Right lobe of liver (tissue), 6 donors: ENCODE measurements at regions not wholly inside any gene's neighbourhood (a gene's known extent, or its start where the extent isn't known, plus 50 kb on each side); places are given as distances from the start of the nearest gene placed in this dataset.

Experiments
- ATAC-seq, 4 donors: fragments of 200-7000 bp; cut with Tn5 transposase; one replicate each; pipeline ENCODE4 v1.9.1; 2020; ENCODE audit warnings: mild to moderate bottlenecking in 4 of 4, moderate library complexity in 4 of 4
- DNase-seq, 3 donors: peaks; one replicate each; pipeline ENCODE4 v3.0.0-alpha.2; 2020
- H3K27ac ChIP-seq, 3 donors: fragments of 200-600 bp; one replicate each; pipeline ENCODE4 v1.8.0; 2022
- H3K27me3 ChIP-seq, 2 donors: fragments of 200-600 bp; one replicate each; pipeline ENCODE4 v1.8.0; 2022
- H3K36me3 ChIP-seq, 4 donors: fragments of 200-600 bp; sonication (generic) in 1 of 4; one replicate each; pipeline versions ENCODE4 v1.5.1 to v1.8.0; 2017 to 2022; ENCODE audit warnings: control low read depth in 1 of 4
- H3K4me1 ChIP-seq, 4 donors: fragments of 200-600 bp; sonication (generic) in 1 of 4; one replicate each; pipeline versions ENCODE4 v1.5.1 to v1.8.0; 2017 to 2022; ENCODE audit warnings: control low read depth in 1 of 4
- H3K4me3 ChIP-seq, 3 donors: fragments of 200-600 bp; one replicate each; pipeline ENCODE4 v1.8.0; 2022
- H3K9me3 ChIP-seq, 4 donors: fragments of 200-600 bp; sonication (generic) in 1 of 4; one replicate each; pipeline versions ENCODE4 v1.5.1 to v1.8.0; 2017 to 2022; ENCODE audit warnings: control low read depth in 1 of 4
- CTCF ChIP-seq, 4 donors: fragments of 200-600 bp in 3 of 4; fragments of 450-650 bp in 1 of 4; IDR thresholded peaks; one replicate each; pipeline versions ENCODE4 v1.5.1 to v1.8.0; 2016 to 2022; ENCODE audit warnings: antibody characterized with exemption in 4 of 4, mild to moderate bottlenecking in 2 of 4
- POLR2A ChIP-seq: fragments of 450-650 bp; IDR thresholded peaks from one replicate; pipeline ENCODE4 v1.6.1; 2017; ENCODE audit warnings: antibody characterized with exemption, mild to moderate bottlenecking
- WGBS: methylation state at CpG from one replicate; pipeline ENCODE4 v1.1.6; 2018; ENCODE audit warnings: low coverage, low lambda C conversion rate; ENCODE audit not compliant: insufficient coverage; ENCODE audit errors: missing lambda C conversion rate; 5-methylcytosine and 5-hydroxymethylcytosine counted together
- intact Hi-C, 2 donors: fragments of 100-400 bp; cut with DNase I; formaldehyde crosslinking; loops; one replicate each; pipeline versions ENCODE4 v1.11.2 to v1.14.1; 2022
- donor health status: DM: no; HTN: yes; CAD: no.
- donor health status: DM: no; HTN: no; CAD: no.
- donor health status: DM: no; HTN: no; CAD: no.
- donor health status: DM: no; HTN: yes; CAD: no.
- donor health status: DM: no; HTN: yes; CAD: no.

GRCh38 chr2:175371378-175371777, 189.9 kb upstream of the ATP5MC3 start:
- Histone ChIP-seq H3K27ac (no peak overlapping the region), H3K4me1 (no peaks in the 10 kb centered on the region), H3K27me3 (no peaks in the 10 kb centered on the region), H3K36me3 (no peaks in the 10 kb centered on the region), H3K9me3 (no peaks in the 10 kb centered on the region), H3K4me3 (no peak overlapping the region)
- intact Hi-C loops, result no loop called here
- DNase-seq, result no peak
- ATAC-seq, result no peak
- TF ChIP-seq CTCF (IDR thresholded peaks at IDR 0.05) (no peak), POLR2A (no peak)

GRCh38 chr2:175366815-175367214, 185.3 kb upstream of the ATP5MC3 start:
- TF ChIP-seq CTCF (IDR thresholded peaks at IDR 0.05) (peak; percentile 64 to 75 (median 74)), POLR2A (no peak)
- WGBS, result 0% methylated on average over 7 of the region's 7 CpGs
- no peaks in the 10 kb centered on the region for H3K4me1 ChIP-seq
- no peaks in the 10 kb centered on the region for H3K36me3 ChIP-seq
- H3K27me3 ChIP-seq, result no peaks in the 10 kb centered on the region
- DNase-seq (no peak), ATAC-seq (peak; percentile 84 to 89 (median 88))
- no peak overlapping the region for H3K4me3 ChIP-seq
- H3K9me3 ChIP-seq, result no peaks in the 10 kb centered on the region
- intact Hi-C loops, result no loop called here
- H3K27ac ChIP-seq, result no peak overlapping the region

- DNase-seq (no peak), ATAC-seq (no peak)
- no peak overlapping the region for H3K27ac ChIP-seq
- no peaks in the 10 kb centered on the region for H3K36me3 ChIP-seq
- intact Hi-C loops, result no loop called here
- H3K4me1 ChIP-seq, result no peaks in the 10 kb centered on the region
- TF ChIP-seq CTCF (IDR thresholded peaks at IDR 0.05) (no peak), POLR2A (no peak)
- H3K27me3 ChIP-seq, result no peaks in the 10 kb centered on the region
- H3K4me3 ChIP-seq, result no peak overlapping the region
- 51% methylated on average over 4 of the region's 5 CpGs for WGBS
- no peaks in the 10 kb centered on the region for H3K9me3 ChIP-seq
Measured at GRCh38 chr2:175363699-175364098, 182.2 kb upstream of the ATP5MC3 start.

GRCh38 chr2:175362331-175362730, 180.8 kb upstream of the ATP5MC3 start:
- no peak overlapping the region for H3K4me3 ChIP-seq
- intact Hi-C loops, result no loop called here
- H3K9me3 ChIP-seq, result no peaks in the 10 kb centered on the region
- H3K4me1 ChIP-seq, result no peaks in the 10 kb centered on the region
- TF ChIP-seq POLR2A (no peak), CTCF (IDR thresholded peaks at IDR 0.05) (no peak)
- WGBS, result 77% methylated on average over 4 of the region's 4 CpGs
- no peak overlapping the region for H3K27ac ChIP-seq
- H3K36me3 ChIP-seq, result no peaks in the 10 kb centered on the region
- H3K27me3 ChIP-seq, result no peaks in the 10 kb centered on the region
- ATAC-seq (no peak), DNase-seq (no peak)

- no peak for DNase-seq
- H3K4me1 ChIP-seq, result no peaks in the 10 kb centered on the region
- no peak for TF ChIP-seq CTCF (IDR thresholded peaks at IDR 0.05)
- TF ChIP-seq POLR2A, result no peak
- H3K27ac ChIP-seq, result no peak overlapping the region
- H3K4me3 ChIP-seq, result no peak overlapping the region
- no peaks in the 10 kb centered on the region for H3K27me3 ChIP-seq
- WGBS, result 55% methylated on average over 3 of the region's 3 CpGs
- H3K9me3 ChIP-seq, result no peaks in the 10 kb centered on the region
- intact Hi-C loops, result loop anchor here in 1 of 2 donors (10.0 kb wide), 1 partner anchor 735 kb away; the partner anchor contains the start of genes HOXD12 and HOXD13
- no peak for ATAC-seq
- H3K36me3 ChIP-seq, result no peaks in the 10 kb centered on the region
Measured at GRCh38 chr2:175359710-175360109, 178.2 kb upstream of the ATP5MC3 start.
